GM12872 (cell line): ENCODE measurements at regions not wholly inside any gene's neighbourhood (a gene's known extent, or its start where the extent isn't known, plus 50 kb on each side); places are given as distances from the start of the nearest gene placed in this dataset.

ENCODE experiments used
- CTCF ChIP-seq: IDR thresholded peaks from 3 replicates; pipeline ENCODE4 v1.5.1; 2011; ENCODE audit warnings: low read depth, mild to moderate bottlenecking, low read length, moderate library complexity; ENCODE audit not compliant: insufficient read depth

GRCh38 chr21:31445137-31445536 is 101.1 kb upstream of the TIAM1 start:
- TF ChIP-seq CTCF, result no peak

DNA sequence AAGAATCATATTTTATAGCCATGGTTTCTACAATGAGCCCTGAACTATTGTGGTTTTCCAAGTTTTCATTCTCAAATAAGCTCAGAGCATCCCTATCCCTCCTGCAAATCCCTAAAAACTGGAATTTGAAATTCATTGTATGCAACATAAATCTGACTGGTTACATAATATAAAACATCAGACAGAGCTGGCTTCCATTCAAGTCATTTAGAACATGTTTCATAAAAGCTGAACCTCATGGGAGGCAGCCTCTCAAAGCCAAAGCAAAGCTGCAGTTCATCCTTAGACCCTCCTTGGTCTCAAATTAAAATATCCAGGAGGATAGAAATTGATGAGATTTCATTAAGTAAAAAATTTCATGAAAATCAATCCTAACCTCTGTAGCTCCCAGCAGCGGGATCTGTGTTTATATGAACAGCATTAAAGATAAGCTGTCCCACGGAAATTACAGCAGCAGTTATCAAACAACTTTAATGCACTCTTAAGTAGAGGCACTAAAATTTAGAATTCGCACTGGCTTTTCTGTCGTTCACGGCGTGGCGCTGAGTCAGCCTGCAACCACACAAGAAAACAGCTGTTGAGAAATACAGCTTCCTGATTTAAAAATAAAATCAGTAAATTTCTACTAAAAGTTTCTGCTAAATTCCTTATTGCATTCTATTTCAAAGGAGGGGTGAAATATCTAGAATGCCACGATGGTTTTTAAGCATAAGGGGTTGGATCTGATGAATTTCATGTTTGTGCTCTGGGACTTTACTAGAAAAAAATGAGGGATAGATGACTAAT is 99.9 kb upstream of the TIAM1 start:
- no peak for TF ChIP-seq CTCF

DNA sequence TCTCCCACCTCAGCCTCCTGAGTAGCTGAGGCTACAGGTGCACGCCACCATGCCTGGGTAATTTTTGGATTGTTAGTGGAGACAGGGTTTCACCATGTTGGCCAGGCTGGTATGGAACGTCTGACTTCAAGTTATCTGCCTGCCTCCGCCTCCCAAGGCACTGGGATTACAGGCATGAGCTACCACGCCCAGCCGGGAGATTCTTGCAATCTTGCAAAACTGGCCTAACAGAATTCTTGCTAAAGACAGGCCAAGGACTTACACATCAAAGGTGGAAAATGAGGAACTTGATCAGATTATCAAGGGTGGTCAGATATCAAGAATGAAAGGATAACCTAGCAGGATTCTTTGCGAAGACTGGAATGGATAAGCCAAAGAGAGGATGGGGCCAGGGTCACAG is 98.3 kb upstream of the TIAM1 start:
- no peak for TF ChIP-seq CTCF

DNA sequence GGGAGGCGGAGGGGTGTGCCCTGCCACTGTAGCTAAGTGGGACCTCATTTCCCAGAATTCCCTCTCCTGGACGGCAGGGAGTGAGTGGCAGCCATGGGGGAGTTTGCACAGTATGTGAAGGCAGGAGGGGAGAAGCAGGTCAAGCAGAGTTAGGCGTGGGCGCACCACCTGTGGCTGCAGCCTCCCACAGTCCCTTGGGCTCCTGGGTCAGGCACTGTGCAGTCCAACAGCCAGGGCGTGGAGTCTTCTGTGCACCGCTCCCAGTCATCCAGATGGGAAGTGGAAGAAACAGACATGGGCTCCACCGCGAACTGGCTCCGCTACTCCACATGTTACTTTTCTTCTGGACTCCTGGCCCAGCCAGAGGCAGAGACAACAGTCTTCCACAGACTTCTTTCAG is 85.4 kb upstream of the TIAM1 start:
- no peak for TF ChIP-seq CTCF

GRCh38 chr21:31426235-31426797 is 82.3 kb upstream of the TIAM1 start:
- no peak for TF ChIP-seq CTCF

DNA sequence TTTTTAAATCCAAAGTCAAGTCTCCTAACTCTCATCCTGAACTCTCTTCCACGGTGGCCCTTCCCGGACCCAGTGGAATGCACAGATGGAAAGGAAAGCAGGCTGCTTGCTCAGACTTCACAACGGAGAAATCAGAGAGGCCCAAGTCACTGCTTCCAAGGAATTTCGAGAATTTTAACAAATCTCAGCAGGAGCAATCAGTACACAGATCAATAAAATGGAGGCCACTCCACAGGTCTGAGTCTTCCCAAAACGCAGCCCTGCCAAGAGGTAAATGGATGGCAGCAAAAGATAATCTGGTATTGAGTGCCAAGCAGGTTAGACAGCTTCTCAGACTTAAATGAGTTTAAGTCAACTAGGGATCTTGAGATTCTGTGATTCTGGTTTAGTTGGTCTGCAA is 81.1 kb upstream of the TIAM1 start:
- TF ChIP-seq CTCF, result no peak

GRCh38 chr21:31424058-31424457 is 80.0 kb upstream of the TIAM1 start:
- no peak for TF ChIP-seq CTCF
